H9 (cell line): ENCODE measurements at regions not wholly inside any gene's neighbourhood (a gene's known extent, or its start where the extent isn't known, plus 50 kb on each side); places are given as distances from the start of the nearest gene placed in this dataset.

Experiments used
- DNase-seq: peaks from one replicate; pipeline ENCODE4 v3.0.0-alpha.2; 2017
- H2AFZ ChIP-seq: one replicate; pipeline ENCODE4 v1.6.1; 2013; ENCODE audit warnings: mild to moderate bottlenecking, low read length, control low read depth, moderate library complexity
- H2AK5ac ChIP-seq: 2 replicates; pipeline ENCODE4 v1.6.1; 2013; ENCODE audit warnings: low read length, control low read depth, mixed read lengths; ENCODE audit not compliant: insufficient read length
- H2BK120ac ChIP-seq: one replicate; pipeline ENCODE4 v1.6.1; 2013; ENCODE audit warnings: low read depth, mild to moderate bottlenecking, low read length, control low read depth, inconsistent platforms; ENCODE audit not compliant: poor library complexity, severe bottlenecking
- H2BK12ac ChIP-seq: 2 replicates; pipeline ENCODE4 v1.6.1; 2013; ENCODE audit warnings: low read length, control low read depth, mixed read lengths, low read depth; ENCODE audit not compliant: insufficient read length
- H2BK15ac ChIP-seq: 2 replicates; pipeline ENCODE4 v1.6.1; 2013; ENCODE audit warnings: low read depth, low read length, control low read depth
- H2BK20ac ChIP-seq: one replicate; pipeline ENCODE4 v1.6.1; 2013; ENCODE audit warnings: low read depth, mild to moderate bottlenecking, low read length, control low read depth, inconsistent platforms; ENCODE audit not compliant: poor library complexity, severe bottlenecking
- H2BK5ac ChIP-seq: 2 replicates; pipeline ENCODE4 v1.6.1; 2013; ENCODE audit warnings: low read length, control low read depth, mixed read lengths; ENCODE audit not compliant: insufficient read length
- H3K14ac ChIP-seq: 2 replicates; pipeline ENCODE4 v1.6.1; 2013; ENCODE audit warnings: low read length, control low read depth; ENCODE audit not compliant: insufficient read depth
- H3K18ac ChIP-seq: 2 replicates; pipeline ENCODE4 v1.6.1; 2013; ENCODE audit warnings: low read depth, mild to moderate bottlenecking, mixed read lengths, low read length, control low read depth; ENCODE audit not compliant: insufficient read length
- H3K23ac ChIP-seq: 2 replicates; pipeline ENCODE4 v1.6.1; 2013; ENCODE audit warnings: low read length, control low read depth, mixed read lengths, low read depth; ENCODE audit not compliant: insufficient read length
- H3K23me2 ChIP-seq: 2 replicates; pipeline ENCODE4 v1.6.1; 2013; ENCODE audit warnings: low read depth, mild to moderate bottlenecking, mixed read lengths, low read length, control low read depth; ENCODE audit not compliant: insufficient read length, poor library complexity, severe bottlenecking
- H3K27ac ChIP-seq: 2 replicates; pipeline ENCODE4 v1.5.1; 2013; ENCODE audit warnings: low read length, control low read depth, mixed read lengths, low read depth; ENCODE audit not compliant: insufficient read length
- H3K27me3 ChIP-seq: 2 replicates; pipeline ENCODE4 v1.6.1; 2013; ENCODE audit warnings: low read length, control low read depth, inconsistent platforms; ENCODE audit not compliant: insufficient read depth
- H3K4ac ChIP-seq: 2 replicates; pipeline ENCODE4 v1.6.1; 2013; ENCODE audit warnings: low read depth, mild to moderate bottlenecking, control low read depth, inconsistent platforms, low read length, moderate library complexity
- H3K4me1 ChIP-seq: 2 replicates; pipeline ENCODE4 v1.6.1; 2013; ENCODE audit warnings: low read length, control low read depth, inconsistent platforms; ENCODE audit not compliant: insufficient read depth
- H3K4me2 ChIP-seq: 2 replicates; pipeline ENCODE4 v1.6.1; 2013; ENCODE audit warnings: low read length, control low read depth, mixed read lengths; ENCODE audit not compliant: insufficient read length, insufficient read depth
- H3K56ac ChIP-seq: 2 replicates; pipeline ENCODE4 v1.6.1; 2013; ENCODE audit warnings: low read depth, mild to moderate bottlenecking, mixed read lengths, low read length, control low read depth; ENCODE audit not compliant: insufficient read length
- H3K79me1 ChIP-seq: 2 replicates; pipeline ENCODE4 v1.6.1; 2013; ENCODE audit warnings: low read depth, mild to moderate bottlenecking, moderate library complexity, low read length, control low read depth, inconsistent platforms; ENCODE audit not compliant: insufficient read depth, poor library complexity, severe bottlenecking
- H3K79me2 ChIP-seq: 2 replicates; pipeline ENCODE4 v1.6.1; 2013; ENCODE audit warnings: low read length, control low read depth, inconsistent platforms; ENCODE audit not compliant: insufficient read depth
- H3K9ac ChIP-seq: 2 replicates; pipeline ENCODE4 v1.6.1; 2013; ENCODE audit warnings: low read length, control low read depth, mixed read lengths; ENCODE audit not compliant: insufficient read length; ENCODE audit errors: extremely low read depth
- H3K9me3 ChIP-seq: one replicate; pipeline ENCODE4 v1.6.1; 2013; ENCODE audit warnings: low read depth, low read length, inconsistent platforms; ENCODE audit not compliant: control insufficient read depth
- H3T11ph ChIP-seq: one replicate; pipeline ENCODE4 v1.6.1; 2013; ENCODE audit warnings: mild to moderate bottlenecking, low read length, control low read depth, inconsistent platforms
- H4K20me1 ChIP-seq: one replicate; pipeline ENCODE4 v1.6.1; 2013; ENCODE audit not compliant: control insufficient read depth, insufficient read length, insufficient read depth
- H4K5ac ChIP-seq: 2 replicates; pipeline ENCODE4 v1.6.1; 2013; ENCODE audit warnings: low read depth, mild to moderate bottlenecking, mixed read lengths, low read length, control low read depth; ENCODE audit not compliant: insufficient read length
- H4K8ac ChIP-seq: replicated peaks from 2 replicates; pipeline ENCODE4 v1.6.1; 2013; ENCODE audit warnings: low read length, control low read depth, mixed read lengths, low read depth; ENCODE audit not compliant: insufficient read length
- H4K91ac ChIP-seq: 2 replicates; pipeline ENCODE4 v1.6.1; 2013; ENCODE audit warnings: low read depth, mild to moderate bottlenecking, moderate library complexity, mixed read lengths, low read length, control low read depth; ENCODE audit not compliant: insufficient read length
- H3K27ac Mint-ChIP-seq, 3 experiments: 2 replicates in 2 of 3; 3 replicates in 1 of 3; pipeline ENCODE4 v1.8.0; 2020 to 2021; ENCODE audit warnings: mixed read lengths in 3 of 3, mild to moderate bottlenecking in 1 of 3, moderate library complexity in 1 of 3
- H3K27me3 Mint-ChIP-seq: 2 replicates; pipeline ENCODE4 v1.8.0; 2021; ENCODE audit warnings: low read depth, mild to moderate bottlenecking, moderate library complexity, mixed read lengths
- H3K36me3 Mint-ChIP-seq, 3 experiments: 2 replicates in 2 of 3; 3 replicates in 1 of 3; pipeline ENCODE4 v1.8.0; 2020 to 2021; ENCODE audit warnings: low read depth in 3 of 3, mixed read lengths in 3 of 3; ENCODE audit not compliant: insufficient read depth in 1 of 3
- H3K4me1 Mint-ChIP-seq, 2 experiments: 2 replicates each; pipeline ENCODE4 v1.8.0; 2020; ENCODE audit warnings: mixed read lengths in 2 of 2
- H3K4me3 Mint-ChIP-seq, 2 experiments: 2 replicates in 1 of 2; 3 replicates in 1 of 2; pipeline ENCODE4 v1.8.0; 2020 to 2021; ENCODE audit warnings: mild to moderate bottlenecking in 2 of 2, mixed read lengths in 2 of 2, moderate library complexity in 1 of 2
- H3K9me3 Mint-ChIP-seq, 2 experiments: 2 replicates in 1 of 2; 3 replicates in 1 of 2; pipeline ENCODE4 v1.8.0; 2020; ENCODE audit warnings: mild to moderate bottlenecking in 2 of 2, mixed read lengths in 2 of 2, moderate library complexity in 1 of 2
- CTCF ChIP-seq: fragments of 200-600 bp; sonication (generic); conservative IDR thresholded peaks from 3 replicates; pipeline ENCODE4 v1.8.0; 2021; ENCODE audit warnings: antibody characterized with exemption, mild to moderate bottlenecking

- Histone ChIP-seq H4K91ac (no peak overlapping the region), H3K27me3 (no peaks in the 10 kb centered on the region), H2BK5ac (no peak overlapping the region), H3K4me1 (no peaks in the 10 kb centered on the region), H2AFZ (no peak overlapping the region), H3K18ac (no peak overlapping the region), H2BK15ac (no peak overlapping the region), H3K23ac (no peak overlapping the region), H3K27ac (no peak overlapping the region), H3K14ac (no peak overlapping the region), H3K9ac (no peak overlapping the region), H3K4ac (no peak overlapping the region), H4K5ac (no peak overlapping the region), H2BK120ac (no peak overlapping the region), H3K79me1 (no peaks in the 10 kb centered on the region), H3K56ac (no peak overlapping the region), H3K4me2 (no peak overlapping the region), H4K8ac (no peak overlapping the region), H2BK12ac (no peak overlapping the region), H2BK20ac (no peak overlapping the region), H2AK5ac (no peak overlapping the region), H3K9me3 (no peaks in the 10 kb centered on the region), H4K20me1 (no peaks in the 10 kb centered on the region), H3T11ph (no peak overlapping the region), H3K23me2 (no peaks in the 10 kb centered on the region), H3K79me2 (no peaks in the 10 kb centered on the region)
- TF ChIP-seq CTCF: no peak
- H3K27me3 Mint-ChIP-seq: peaks cover 2% of the 10 kb centered on the region; the same call in 1 of the 2 replicates
- H3K36me3 Mint-ChIP-seq: no peaks in the 10 kb centered on the region
- no peaks in the 10 kb centered on the region for H3K4me1 Mint-ChIP-seq
- DNase-seq: no peak
- no peak overlapping the region for H3K4me3 Mint-ChIP-seq
- no peaks in the 10 kb centered on the region for H3K9me3 Mint-ChIP-seq
- no peak overlapping the region for H3K27ac Mint-ChIP-seq
Measured at GRCh38 chr2:129441610-129442009, 537.9 kb upstream of the RAB6C start.
